CD4-positive, alpha-beta T cell (primary cell): ENCODE measurements at regions not wholly inside any gene's neighbourhood (a gene's known extent, or its start where the extent isn't known, plus 50 kb on each side); places are given as distances from the start of the nearest gene placed in this dataset.

Experiments used
- ATAC-seq: fragments of 200-7000 bp; cut with Tn5 transposase; one replicate; pipeline ENCODE4 v1.10.0; 2022; ENCODE audit warnings: mild to moderate bottlenecking; ENCODE audit not compliant: poor library complexity
- CTCF ChIA-PET: fragments of 350-600 bp; sonication (Branson Sonifier 250); formaldehyde crosslinking; loops from one replicate; lab custom pipeline; 2021; ENCODE audit warnings: antibody characterized with exemption, inconsistent platforms; lab: Charles Lee
- POLR2A ChIA-PET: fragments of 350-600 bp; sonication (Branson Sonifier 250); formaldehyde crosslinking; loops from one replicate; lab custom pipeline; 2021; ENCODE audit warnings: antibody characterized with exemption, inconsistent platforms; lab: Charles Lee
- DNase-seq, 14 experiments: peaks; one replicate each; pipeline ENCODE4 v3.0.0-alpha.2; 2013 to 2020; ENCODE audit warnings: mixed read lengths in 2 of 14
- H3K27ac ChIP-seq, 2 donors: one replicate each; pipeline versions ENCODE4 v1.5.1 to v1.7.0; 2013; ENCODE audit warnings: low read length in 2 of 2, low read depth in 1 of 2, mild to moderate bottlenecking in 1 of 2
- H3K27me3 ChIP-seq, 2 experiments: 1 replicate in 1 of 2; 2 replicates in 1 of 2; pipeline versions ENCODE4 v1.6.1 to v1.7.0; 2013; ENCODE audit warnings: low read length in 2 of 2, control low read depth in 1 of 2, mild to moderate bottlenecking in 1 of 2, moderate library complexity in 1 of 2; ENCODE audit not compliant: insufficient read depth in 2 of 2, control insufficient read depth in 1 of 2
- H3K36me3 ChIP-seq: one replicate; pipeline ENCODE4 v1.6.1; 2013; ENCODE audit warnings: low read length, control low read depth; ENCODE audit not compliant: insufficient read depth
- H3K4me1 ChIP-seq: one replicate; pipeline ENCODE4 v1.6.1; 2013; ENCODE audit warnings: low read length, control low read depth; ENCODE audit not compliant: insufficient read depth
- H3K4me3 ChIP-seq: one replicate; pipeline ENCODE4 v1.5.1; 2013; ENCODE audit warnings: mild to moderate bottlenecking, low read length, moderate library complexity
- H3K9me3 ChIP-seq, 2 experiments: 1 replicate in 1 of 2; 2 replicates in 1 of 2; pipeline versions ENCODE4 v1.6.1 to v1.7.0; 2013; ENCODE audit warnings: low read length in 2 of 2, mild to moderate bottlenecking in 2 of 2, control low read depth in 1 of 2, moderate library complexity in 1 of 2; ENCODE audit not compliant: control insufficient read depth in 1 of 2, insufficient read depth in 1 of 2
- H3K27ac Mint-ChIP-seq: one replicate; pipeline ENCODE4 v1.8.0; 2020; ENCODE audit warnings: mixed read lengths
- H3K27me3 Mint-ChIP-seq: one replicate; pipeline ENCODE4 v1.8.0; 2021; ENCODE audit warnings: mixed read lengths
- H3K36me3 Mint-ChIP-seq: one replicate; pipeline ENCODE4 v1.8.0; 2021; ENCODE audit warnings: low read depth, mixed read lengths
- H3K4me1 Mint-ChIP-seq: one replicate; pipeline ENCODE4 v1.8.0; 2021; ENCODE audit warnings: low read depth, mixed read lengths
- H3K4me3 Mint-ChIP-seq: one replicate; pipeline ENCODE4 v1.8.0; 2020; ENCODE audit warnings: mild to moderate bottlenecking, mixed read lengths
- H3K9me3 Mint-ChIP-seq: one replicate; pipeline ENCODE4 v1.8.0; 2020; ENCODE audit warnings: mixed read lengths
- CTCF ChIP-seq: fragments of 200-600 bp; IDR thresholded peaks from one replicate; pipeline ENCODE4 v1.8.0; 2022; ENCODE audit warnings: antibody characterized with exemption, mild to moderate bottlenecking
- intact Hi-C, 2 experiments: fragments of 100-400 bp; cut with DNase I in 1 of 2; cut with micrococcal nuclease in 1 of 2; formaldehyde crosslinking; loops; one replicate each; pipeline versions ENCODE4 v1.15.1 to v1.9.0; 2023 to 2025; cut with DNase I, micrococcal nuclease

DNA sequence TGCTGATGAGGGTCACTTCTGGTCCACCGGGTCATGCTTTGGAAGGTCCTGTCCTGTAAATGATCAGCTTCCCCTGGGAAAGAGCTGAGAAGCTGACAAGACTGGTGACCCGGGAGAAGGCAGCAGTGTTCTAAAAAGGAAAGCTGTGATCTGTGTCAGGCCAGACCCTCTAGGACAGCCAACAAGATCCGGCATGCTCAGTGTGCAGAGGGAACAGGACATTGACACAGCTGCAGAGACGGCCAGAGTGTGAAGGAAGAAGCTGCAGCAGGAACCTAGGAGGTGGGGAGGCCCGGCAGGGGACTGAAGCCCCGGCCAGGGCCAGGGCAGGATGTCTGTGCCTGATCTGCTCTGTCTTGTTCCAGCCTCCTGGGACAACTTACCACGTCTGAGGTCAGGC is 372.7 kb upstream of the ID2 start:
- Mint-ChIP-seq H3K4me3 (no peak overlapping the region), H3K36me3 (no peaks in the 10 kb centered on the region), H3K4me1 (peaks cover 49% of the 10 kb centered on the region), H3K27ac (no peak overlapping the region), H3K27me3 (no peaks in the 10 kb centered on the region), H3K9me3 (no peaks in the 10 kb centered on the region)
- no peaks in the 10 kb centered on the region for H3K9me3 ChIP-seq
- no peak overlapping the region for H3K4me3 ChIP-seq
- H3K27ac ChIP-seq: no peak overlapping the region
- CTCF ChIA-PET: no interaction called here
- H3K36me3 ChIP-seq: no peaks in the 10 kb centered on the region
- ATAC-seq (no peak), DNase-seq (peak in 1 of 14 experiments; percentile 22)
- no peaks in the 10 kb centered on the region for H3K27me3 ChIP-seq
- H3K4me1 ChIP-seq: peaks cover 70% of the 10 kb centered on the region
- intact Hi-C loops: no loop called here
- no peak for TF ChIP-seq CTCF
- POLR2A ChIA-PET: no interaction called here

DNA sequence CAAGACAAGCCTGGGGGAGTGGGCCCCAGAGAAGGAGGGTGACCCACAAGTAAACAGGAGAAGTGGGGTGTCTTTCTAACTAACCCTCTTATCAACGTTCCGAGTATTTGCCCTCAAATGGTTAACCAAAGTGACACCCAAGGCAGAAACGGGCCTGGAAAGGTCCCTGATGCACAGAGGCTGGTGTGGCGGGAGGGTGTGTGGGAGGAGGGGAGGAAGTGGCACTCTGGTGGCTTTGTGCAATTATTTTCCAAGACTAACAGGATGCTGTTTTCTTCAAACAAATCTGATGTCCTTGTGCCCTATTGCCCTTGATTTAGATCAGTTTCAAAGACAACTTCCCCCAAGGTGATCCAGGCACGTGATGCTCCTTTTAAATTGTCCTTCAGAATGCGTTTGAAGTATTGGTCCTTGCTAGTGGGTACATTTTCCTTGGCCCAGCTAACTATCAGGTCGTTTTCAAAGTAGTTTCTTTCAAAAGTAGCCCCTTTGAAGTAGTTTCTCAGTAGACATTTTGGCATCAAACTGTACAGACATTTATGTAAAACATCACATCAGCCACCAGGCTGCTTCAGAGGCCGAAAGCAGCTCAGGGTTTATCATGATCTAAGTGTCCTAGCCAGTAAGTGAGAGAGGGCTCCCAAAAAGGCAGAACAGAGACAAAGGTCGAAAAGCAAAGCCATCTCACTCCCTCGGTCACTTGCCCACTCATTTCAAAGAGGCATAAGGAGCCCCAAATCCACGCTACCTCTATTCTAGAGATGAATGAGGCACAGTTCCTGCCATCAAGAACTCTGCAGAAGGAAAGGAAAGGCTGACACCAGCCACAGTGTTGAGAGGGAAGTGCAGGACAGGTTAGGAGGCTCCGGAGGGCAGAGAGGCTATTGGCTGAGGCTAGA is 371.1 kb upstream of the ID2 start:
- intact Hi-C loops: no loop called here
- ATAC-seq: peak; percentile 64
- Histone ChIP-seq H3K27me3 (no peaks in the 10 kb centered on the region), H3K36me3 (no peaks in the 10 kb centered on the region), H3K27ac (no peak overlapping the region), H3K9me3 (no peaks in the 10 kb centered on the region), H3K4me1 (peaks cover 55% of the 10 kb centered on the region), H3K4me3 (no peak overlapping the region)
- ChIA-PET POLR2A (interaction anchor here (0.5 to 1.3 kb wide), 2 partner anchors 307 to 371 kb away, joined by 3 to 4 read pairs; partner anchors contain the start of gene ID2), CTCF (no interaction called here)
- no peaks in the 10 kb centered on the region for H3K9me3 Mint-ChIP-seq
- peak overlapping the region; percentile 45 for H3K27ac Mint-ChIP-seq
- TF ChIP-seq CTCF: no peak
- no peak overlapping the region for H3K4me3 Mint-ChIP-seq
- no peaks in the 10 kb centered on the region for H3K36me3 Mint-ChIP-seq
- no peaks in the 10 kb centered on the region for H3K27me3 Mint-ChIP-seq
- peak in 9 of 14 experiments; percentile 9 to 83 (median 36) for DNase-seq
- H3K4me1 Mint-ChIP-seq: peaks cover 49% of the 10 kb centered on the region

DNA sequence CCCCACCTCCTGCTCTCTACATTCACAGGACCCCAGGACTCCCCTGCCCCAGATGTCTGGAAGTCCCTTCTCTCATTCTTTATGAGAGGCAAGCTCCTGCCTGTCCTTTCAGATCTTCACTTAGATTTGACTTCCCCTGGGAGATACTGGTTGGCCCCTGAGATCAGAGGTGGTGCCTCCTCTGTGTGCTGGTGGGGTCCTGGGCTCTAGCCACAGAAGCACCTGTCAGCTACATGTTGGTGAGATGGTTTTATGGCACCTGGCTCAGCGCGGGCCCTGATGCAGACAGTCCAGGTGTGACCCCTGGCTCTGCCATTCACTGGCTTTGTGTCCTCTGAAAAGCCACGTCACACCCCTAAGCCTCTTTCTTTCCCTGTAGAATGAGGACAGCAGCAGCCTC is 369.6 kb upstream of the ID2 start:
- Histone ChIP-seq H3K4me1 (peaks cover 56% of the 10 kb centered on the region), H3K9me3 (no peaks in the 10 kb centered on the region), H3K36me3 (no peaks in the 10 kb centered on the region), H3K4me3 (no peak overlapping the region), H3K27ac (no peak overlapping the region), H3K27me3 (no peaks in the 10 kb centered on the region)
- TF ChIP-seq CTCF: no peak
- H3K27ac Mint-ChIP-seq: no peak overlapping the region
- no peaks in the 10 kb centered on the region for H3K36me3 Mint-ChIP-seq
- POLR2A ChIA-PET: no interaction called here
- H3K9me3 Mint-ChIP-seq: no peaks in the 10 kb centered on the region
- H3K4me1 Mint-ChIP-seq: peaks cover 49% of the 10 kb centered on the region
- no peaks in the 10 kb centered on the region for H3K27me3 Mint-ChIP-seq
- DNase-seq (no peak), ATAC-seq (no peak)
- CTCF ChIA-PET: no interaction called here
- no peak overlapping the region for H3K4me3 Mint-ChIP-seq
- intact Hi-C loops: no loop called here
